CD4-positive, alpha-beta T cell (primary cell): ENCODE measurements at regions not wholly inside any gene's neighbourhood (a gene's known extent, or its start where the extent isn't known, plus 50 kb on each side); places are given as distances from the start of the nearest gene placed in this dataset.

Source experiments
- ATAC-seq: fragments of 200-7000 bp; cut with Tn5 transposase; one replicate; pipeline ENCODE4 v1.10.0; 2022; ENCODE audit warnings: mild to moderate bottlenecking; ENCODE audit not compliant: poor library complexity
- CTCF ChIA-PET: fragments of 350-600 bp; sonication (Branson Sonifier 250); formaldehyde crosslinking; loops from one replicate; lab custom pipeline; 2021; ENCODE audit warnings: antibody characterized with exemption, inconsistent platforms; lab: Charles Lee
- POLR2A ChIA-PET: fragments of 350-600 bp; sonication (Branson Sonifier 250); formaldehyde crosslinking; loops from one replicate; lab custom pipeline; 2021; ENCODE audit warnings: antibody characterized with exemption, inconsistent platforms; lab: Charles Lee
- DNase-seq, 14 experiments: peaks; one replicate each; pipeline ENCODE4 v3.0.0-alpha.2; 2013 to 2020; ENCODE audit warnings: mixed read lengths in 2 of 14
- H3K27ac ChIP-seq, 2 donors: one replicate each; pipeline versions ENCODE4 v1.5.1 to v1.7.0; 2013; ENCODE audit warnings: low read length in 2 of 2, low read depth in 1 of 2, mild to moderate bottlenecking in 1 of 2
- H3K27me3 ChIP-seq, 2 experiments: 1 replicate in 1 of 2; 2 replicates in 1 of 2; pipeline versions ENCODE4 v1.6.1 to v1.7.0; 2013; ENCODE audit warnings: low read length in 2 of 2, control low read depth in 1 of 2, mild to moderate bottlenecking in 1 of 2, moderate library complexity in 1 of 2; ENCODE audit not compliant: insufficient read depth in 2 of 2, control insufficient read depth in 1 of 2
- H3K36me3 ChIP-seq: one replicate; pipeline ENCODE4 v1.6.1; 2013; ENCODE audit warnings: low read length, control low read depth; ENCODE audit not compliant: insufficient read depth
- H3K4me1 ChIP-seq: one replicate; pipeline ENCODE4 v1.6.1; 2013; ENCODE audit warnings: low read length, control low read depth; ENCODE audit not compliant: insufficient read depth
- H3K4me3 ChIP-seq: one replicate; pipeline ENCODE4 v1.5.1; 2013; ENCODE audit warnings: mild to moderate bottlenecking, low read length, moderate library complexity
- H3K9me3 ChIP-seq, 2 experiments: 1 replicate in 1 of 2; 2 replicates in 1 of 2; pipeline versions ENCODE4 v1.6.1 to v1.7.0; 2013; ENCODE audit warnings: low read length in 2 of 2, mild to moderate bottlenecking in 2 of 2, control low read depth in 1 of 2, moderate library complexity in 1 of 2; ENCODE audit not compliant: control insufficient read depth in 1 of 2, insufficient read depth in 1 of 2
- H3K27ac Mint-ChIP-seq: one replicate; pipeline ENCODE4 v1.8.0; 2020; ENCODE audit warnings: mixed read lengths
- H3K27me3 Mint-ChIP-seq: one replicate; pipeline ENCODE4 v1.8.0; 2021; ENCODE audit warnings: mixed read lengths
- H3K36me3 Mint-ChIP-seq: one replicate; pipeline ENCODE4 v1.8.0; 2021; ENCODE audit warnings: low read depth, mixed read lengths
- H3K4me1 Mint-ChIP-seq: one replicate; pipeline ENCODE4 v1.8.0; 2021; ENCODE audit warnings: low read depth, mixed read lengths
- H3K4me3 Mint-ChIP-seq: one replicate; pipeline ENCODE4 v1.8.0; 2020; ENCODE audit warnings: mild to moderate bottlenecking, mixed read lengths
- H3K9me3 Mint-ChIP-seq: one replicate; pipeline ENCODE4 v1.8.0; 2020; ENCODE audit warnings: mixed read lengths
- intact Hi-C, 2 experiments: fragments of 100-400 bp; cut with DNase I in 1 of 2; cut with micrococcal nuclease in 1 of 2; formaldehyde crosslinking; loops; one replicate each; pipeline versions ENCODE4 v1.15.1 to v1.9.0; 2023 to 2025; cut with DNase I, micrococcal nuclease
- TF ChIP-seq, protein P1 (sequence below): fragments of 200-600 bp; IDR thresholded peaks from one replicate; pipeline ENCODE4 v1.8.0; 2022; ENCODE audit warnings: antibody characterized with exemption, mild to moderate bottlenecking

DNA sequence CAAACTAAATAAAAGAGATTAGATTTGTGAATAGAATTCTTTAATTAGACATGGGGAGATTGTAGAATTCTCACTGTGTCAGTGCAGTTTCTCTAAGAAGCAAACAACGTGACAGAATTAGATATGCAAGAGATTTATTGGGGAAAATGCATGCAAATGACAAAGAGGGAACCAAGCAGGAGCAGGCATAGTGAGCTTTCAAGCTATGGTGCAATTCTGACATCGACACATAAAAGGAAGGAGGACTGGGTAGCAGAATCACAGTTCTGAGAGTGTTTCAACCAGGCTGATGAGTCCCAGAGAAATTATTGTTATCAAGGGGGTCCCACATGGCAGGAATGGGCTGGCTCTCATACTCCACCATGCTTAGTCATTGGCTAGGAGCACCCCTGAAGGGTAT lies 338.4 kb downstream of the FIGN start:
- Histone ChIP-seq H3K4me3 (no peak overlapping the region), H3K9me3 (no peaks in the 10 kb centered on the region), H3K4me1 (no peaks in the 10 kb centered on the region), H3K27me3 (no peaks in the 10 kb centered on the region), H3K27ac (no peak overlapping the region), H3K36me3 (no peaks in the 10 kb centered on the region)
- Mint-ChIP-seq H3K27ac (no peak overlapping the region), H3K4me3 (no peak overlapping the region), H3K4me1 (no peaks in the 10 kb centered on the region), H3K36me3 (no peaks in the 10 kb centered on the region), H3K27me3 (no peaks in the 10 kb centered on the region), H3K9me3 (peaks cover 1% of the 10 kb centered on the region)
- TF ChIP-seq, protein P1, sequence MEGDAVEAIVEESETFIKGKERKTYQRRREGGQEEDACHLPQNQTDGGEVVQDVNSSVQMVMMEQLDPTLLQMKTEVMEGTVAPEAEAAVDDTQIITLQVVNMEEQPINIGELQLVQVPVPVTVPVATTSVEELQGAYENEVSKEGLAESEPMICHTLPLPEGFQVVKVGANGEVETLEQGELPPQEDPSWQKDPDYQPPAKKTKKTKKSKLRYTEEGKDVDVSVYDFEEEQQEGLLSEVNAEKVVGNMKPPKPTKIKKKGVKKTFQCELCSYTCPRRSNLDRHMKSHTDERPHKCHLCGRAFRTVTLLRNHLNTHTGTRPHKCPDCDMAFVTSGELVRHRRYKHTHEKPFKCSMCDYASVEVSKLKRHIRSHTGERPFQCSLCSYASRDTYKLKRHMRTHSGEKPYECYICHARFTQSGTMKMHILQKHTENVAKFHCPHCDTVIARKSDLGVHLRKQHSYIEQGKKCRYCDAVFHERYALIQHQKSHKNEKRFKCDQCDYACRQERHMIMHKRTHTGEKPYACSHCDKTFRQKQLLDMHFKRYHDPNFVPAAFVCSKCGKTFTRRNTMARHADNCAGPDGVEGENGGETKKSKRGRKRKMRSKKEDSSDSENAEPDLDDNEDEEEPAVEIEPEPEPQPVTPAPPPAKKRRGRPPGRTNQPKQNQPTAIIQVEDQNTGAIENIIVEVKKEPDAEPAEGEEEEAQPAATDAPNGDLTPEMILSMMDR: no peak
- ChIA-PET POLR2A (no interaction called here), CTCF (no interaction called here)
- DNase-seq (no peak), ATAC-seq (no peak)
- intact Hi-C loops: no loop called here

- Mint-ChIP-seq H3K27ac (no peak overlapping the region), H3K9me3 (peaks cover 1% of the 10 kb centered on the region), H3K4me3 (no peak overlapping the region), H3K27me3 (no peaks in the 10 kb centered on the region), H3K36me3 (no peaks in the 10 kb centered on the region), H3K4me1 (no peaks in the 10 kb centered on the region)
- Histone ChIP-seq H3K4me1 (no peaks in the 10 kb centered on the region), H3K4me3 (no peak overlapping the region), H3K27me3 (no peaks in the 10 kb centered on the region), H3K9me3 (no peaks in the 10 kb centered on the region), H3K27ac (no peak overlapping the region), H3K36me3 (no peaks in the 10 kb centered on the region)
- no peak for ATAC-seq
- TF ChIP-seq, protein P1: no peak
- POLR2A ChIA-PET: no interaction called here
- DNase-seq: no peak
- CTCF ChIA-PET: no interaction called here
- intact Hi-C loops: no loop called here
Measured at GRCh38 chr2:163395602-163396001, 340.2 kb downstream of the FIGN start.

GRCh38 chr2:163389838-163390237 lies 346.0 kb downstream of the FIGN start:
- Histone ChIP-seq H3K4me3 (no peak overlapping the region), H3K36me3 (no peaks in the 10 kb centered on the region), H3K27ac (no peak overlapping the region), H3K27me3 (no peaks in the 10 kb centered on the region), H3K4me1 (no peaks in the 10 kb centered on the region), H3K9me3 (no peaks in the 10 kb centered on the region)
- POLR2A ChIA-PET: no interaction called here
- intact Hi-C loops: no loop called here
- Mint-ChIP-seq H3K27ac (no peak overlapping the region), H3K27me3 (no peaks in the 10 kb centered on the region), H3K4me3 (no peak overlapping the region), H3K4me1 (no peaks in the 10 kb centered on the region), H3K36me3 (no peaks in the 10 kb centered on the region), H3K9me3 (peaks cover 5% of the 10 kb centered on the region)
- DNase-seq (no peak), ATAC-seq (no peak)
- TF ChIP-seq, protein P1: no peak
- CTCF ChIA-PET: no interaction called here
